ENCODE measurements at regions not wholly inside any gene's neighbourhood (a gene's known extent, or its start where the extent isn't known, plus 50 kb on each side); places are given as distances from the start of the nearest gene placed in this dataset.
"Not testable (repeated sequence)": the region's sequence is repeated elsewhere in the genome, so short reads cannot be mapped to it uniquely, and the experiment has no call there.

- Histone ChIP-seq H3K9me3 (ENCODE audit: control insufficient read depth in 2 of 3, low read length in 3 of 3) (no peaks in the 10 kb centered on the region), H3K27ac (ENCODE audit: low read depth, low read length) (no peak overlapping the region), H3K4me3 (ENCODE audit: low read length) (no peak overlapping the region), H3K4me1 (ENCODE audit: control insufficient read depth in 2 of 2, insufficient read depth in 2 of 2, low read length in 2 of 2) (no peaks in the 10 kb centered on the region), H3K36me3 (ENCODE audit: control insufficient read depth in 2 of 3, insufficient read depth in 3 of 3, low read length in 3 of 3) (no peaks in the 10 kb centered on the region), H3K27me3 (ENCODE audit: control insufficient read depth in 2 of 2, insufficient read depth in 2 of 2, low read length in 2 of 2) (no peaks in the 10 kb centered on the region)
- Mint-ChIP-seq H3K27me3 (peaks cover 0 to 14% (median 0%) of the 10 kb centered on the region in 5 donors), H3K9me3 (no peaks in the 10 kb centered on the region), H3K4me3 (no peak overlapping the region), H3K4me1 (peaks cover 0 to 16% (median 0%) of the 10 kb centered on the region in 7 donors), H3K27ac (no peak overlapping the region), H3K36me3 (no peaks in the 10 kb centered on the region)
- ChIA-PET POLR2A (no interaction called here), CTCF (interaction anchor here (0.5 to 1.2 kb wide), 2 partner anchors 82 to 364 kb away, joined by 3 to 4 read pairs; no protein-coding TSS in a partner anchor)
- DNase-seq (peak in 5 of 9 donors; percentile 16 to 40 (median 20)), ATAC-seq (no peak)
- intact Hi-C loops (cut with micrococcal nuclease): loop anchor here (1.0 to 5.0 kb wide), 5 partner anchors 166 to 678 kb away; no protein-coding TSS in a partner anchor
Observed at GRCh38 chr4:98828801-98829200, 100.1 kb downstream of the EIF4E start.

GRCh38 chr4:98827661-98828060 lies 101.3 kb downstream of the EIF4E start:
- ChIA-PET CTCF (interaction anchor here (1.0 kb wide), 1 partner anchor 360 kb away, joined by 7 read pairs; no protein-coding TSS in a partner anchor), POLR2A (no interaction called here)
- intact Hi-C loops (cut with micrococcal nuclease): loop anchor here (1.0 to 5.0 kb wide), 4 partner anchors 165 to 677 kb away; no protein-coding TSS in a partner anchor
- Mint-ChIP-seq H3K9me3 (no peaks in the 10 kb centered on the region), H3K27ac (peak overlapping the region in 1 of 9 donors; percentile 20), H3K4me1 (peaks cover 0 to 16% (median 0%) of the 10 kb centered on the region in 7 donors), H3K27me3 (peaks cover 0 to 14% (median 0%) of the 10 kb centered on the region in 5 donors), H3K4me3 (no peak overlapping the region), H3K36me3 (no peaks in the 10 kb centered on the region)
- Histone ChIP-seq H3K36me3 (ENCODE audit: control insufficient read depth in 2 of 3, insufficient read depth in 3 of 3, low read length in 3 of 3) (no peaks in the 10 kb centered on the region), H3K27ac (ENCODE audit: low read depth, low read length) (no peak overlapping the region), H3K27me3 (ENCODE audit: control insufficient read depth in 2 of 2, insufficient read depth in 2 of 2, low read length in 2 of 2) (no peaks in the 10 kb centered on the region), H3K4me3 (ENCODE audit: low read length) (no peak overlapping the region), H3K9me3 (ENCODE audit: control insufficient read depth in 2 of 3, low read length in 3 of 3) (no peaks in the 10 kb centered on the region), H3K4me1 (ENCODE audit: control insufficient read depth in 2 of 2, insufficient read depth in 2 of 2, low read length in 2 of 2) (no peaks in the 10 kb centered on the region)
- ATAC-seq (no peak), DNase-seq (no peak)

GRCh38 chr4:98822144-98822543 lies 106.8 kb downstream of the EIF4E start:
- Mint-ChIP-seq H3K27me3 (peaks cover 0 to 6% (median 0%) of the 10 kb centered on the region in 5 donors), H3K4me1 (no peaks in the 10 kb centered on the region), H3K36me3 (no peaks in the 10 kb centered on the region), H3K9me3 (peaks cover 0 to 6% (median 0%) of the 10 kb centered on the region in 11 donors), H3K27ac (no peak overlapping the region), H3K4me3 (no peak overlapping the region)
- no peaks in the 10 kb centered on the region for H3K4me1 ChIP-seq (ENCODE audit: control insufficient read depth in 2 of 2, insufficient read depth in 2 of 2, low read length in 2 of 2)
- ChIA-PET CTCF (no interaction called here), POLR2A (no interaction called here)
- intact Hi-C loops (cut with micrococcal nuclease): no loop called here
- H3K36me3 ChIP-seq (ENCODE audit: control insufficient read depth in 2 of 3, insufficient read depth in 3 of 3, low read length in 3 of 3): no peaks in the 10 kb centered on the region
- H3K27ac ChIP-seq (ENCODE audit: low read depth, low read length): no peak overlapping the region
- DNase-seq (no peak), ATAC-seq (no peak)
- H3K27me3 ChIP-seq (ENCODE audit: control insufficient read depth in 2 of 2, insufficient read depth in 2 of 2, low read length in 2 of 2): no peaks in the 10 kb centered on the region
- no peaks in the 10 kb centered on the region for H3K9me3 ChIP-seq (ENCODE audit: control insufficient read depth in 2 of 3, low read length in 3 of 3)
- H3K4me3 ChIP-seq (ENCODE audit: low read length): no peak overlapping the region

GRCh38 chr4:98818116-98818515 lies 110.8 kb downstream of the EIF4E start:
- H3K4me1 Mint-ChIP-seq; H3K36me3 ChIP-seq (ENCODE audit: control insufficient read depth in 2 of 3, insufficient read depth in 3 of 3, low read length in 3 of 3); H3K36me3 Mint-ChIP-seq; POLR2A ChIA-PET; H3K4me3 Mint-ChIP-seq; H3K27me3 Mint-ChIP-seq; H3K27me3 ChIP-seq (ENCODE audit: control insufficient read depth in 2 of 2, insufficient read depth in 2 of 2, low read length in 2 of 2); ATAC-seq; DNase-seq; H3K27ac Mint-ChIP-seq; H3K4me1 ChIP-seq (ENCODE audit: control insufficient read depth in 2 of 2, insufficient read depth in 2 of 2, low read length in 2 of 2); CTCF ChIA-PET; intact Hi-C loops (cut with micrococcal nuclease); H3K4me3 ChIP-seq (ENCODE audit: low read length); H3K27ac ChIP-seq (ENCODE audit: low read depth, low read length); H3K9me3 Mint-ChIP-seq; H3K9me3 ChIP-seq (ENCODE audit: control insufficient read depth in 2 of 3, low read length in 3 of 3): not testable (repeated sequence)

- no peaks in the 10 kb centered on the region for H3K36me3 ChIP-seq (ENCODE audit: control insufficient read depth in 2 of 3, insufficient read depth in 3 of 3, low read length in 3 of 3)
Observed at GRCh38 chr4:98816816-98817215, 112.1 kb downstream of the EIF4E start.

GRCh38 chr4:98816386-98816785 lies 112.5 kb downstream of the EIF4E start:
- Mint-ChIP-seq H3K36me3 (peaks cover 0 to 5% (median 0%) of the 10 kb centered on the region in 5 donors), H3K27ac (no peak overlapping the region), H3K27me3 (peaks cover 0 to 8% (median 0%) of the 10 kb centered on the region in 5 donors), H3K9me3 (peaks cover 0 to 6% (median 0%) of the 10 kb centered on the region in 11 donors), H3K4me1 (no peaks in the 10 kb centered on the region), H3K4me3 (no peak overlapping the region)
- Histone ChIP-seq H3K4me1 (ENCODE audit: control insufficient read depth in 2 of 2, insufficient read depth in 2 of 2, low read length in 2 of 2) (no peaks in the 10 kb centered on the region), H3K36me3 (ENCODE audit: control insufficient read depth in 2 of 3, insufficient read depth in 3 of 3, low read length in 3 of 3) (no peaks in the 10 kb centered on the region), H3K27me3 (ENCODE audit: control insufficient read depth in 2 of 2, insufficient read depth in 2 of 2, low read length in 2 of 2) (no peaks in the 10 kb centered on the region), H3K4me3 (ENCODE audit: low read length) (no peak overlapping the region), H3K9me3 (ENCODE audit: control insufficient read depth in 2 of 3, low read length in 3 of 3) (no peaks in the 10 kb centered on the region), H3K27ac (ENCODE audit: low read depth, low read length) (no peak overlapping the region)
- DNase-seq (no peak), ATAC-seq (no peak)
- ChIA-PET POLR2A (no interaction called here), CTCF (no interaction called here)
- intact Hi-C loops (cut with micrococcal nuclease): no loop called here

More at GRCh38 chr4:98816816-98817215, 112.1 kb downstream of the EIF4E start:
- ATAC-seq (no peak), DNase-seq (no peak)
- H3K36me3 Mint-ChIP-seq: peaks cover 0 to 5% (median 0%) of the 10 kb centered on the region in 5 donors
- no peak overlapping the region for H3K27ac Mint-ChIP-seq
- no peaks in the 10 kb centered on the region for H3K4me1 Mint-ChIP-seq
- ChIA-PET POLR2A (no interaction called here), CTCF (no interaction called here)
- Histone ChIP-seq H3K27ac (ENCODE audit: low read depth, low read length) (no peak overlapping the region), H3K4me3 (ENCODE audit: low read length) (no peak overlapping the region), H3K4me1 (ENCODE audit: control insufficient read depth in 2 of 2, insufficient read depth in 2 of 2, low read length in 2 of 2) (no peaks in the 10 kb centered on the region), H3K27me3 (ENCODE audit: control insufficient read depth in 2 of 2, insufficient read depth in 2 of 2, low read length in 2 of 2) (no peaks in the 10 kb centered on the region), H3K9me3 (ENCODE audit: control insufficient read depth in 2 of 3, low read length in 3 of 3) (no peaks in the 10 kb centered on the region)
- H3K9me3 Mint-ChIP-seq: peaks cover 0 to 6% (median 0%) of the 10 kb centered on the region in 11 donors
- no peak overlapping the region for H3K4me3 Mint-ChIP-seq
- H3K27me3 Mint-ChIP-seq: peaks cover 0 to 6% (median 0%) of the 10 kb centered on the region in 5 donors
- intact Hi-C loops (cut with micrococcal nuclease): no loop called here

- CTCF ChIA-PET: no interaction called here
Observed at GRCh38 chr4:98804403-98804802, 124.5 kb downstream of the EIF4E start.

More at GRCh38 chr4:98804403-98804802, 124.5 kb downstream of the EIF4E start:
- H3K4me3 ChIP-seq (ENCODE audit: low read length): no peak overlapping the region
- Mint-ChIP-seq H3K27ac (no peak overlapping the region), H3K4me1 (peaks cover 0 to 2% (median 0%) of the 10 kb centered on the region in 7 donors), H3K36me3 (peaks cover 0 to 2% (median 0%) of the 10 kb centered on the region in 5 donors), H3K4me3 (no peak overlapping the region), H3K9me3 (peaks cover 0 to 7% (median 0%) of the 10 kb centered on the region in 11 donors), H3K27me3 (no peaks in the 10 kb centered on the region)
- DNase-seq (no peak), ATAC-seq (no peak)
- H3K27ac ChIP-seq (ENCODE audit: low read depth, low read length): no peak overlapping the region
- H3K9me3 ChIP-seq (ENCODE audit: control insufficient read depth in 2 of 3, low read length in 3 of 3): no peaks in the 10 kb centered on the region
- intact Hi-C loops (cut with micrococcal nuclease): no loop called here
- POLR2A ChIA-PET: no interaction called here
- H3K27me3 ChIP-seq (ENCODE audit: control insufficient read depth in 2 of 2, insufficient read depth in 2 of 2, low read length in 2 of 2): no peaks in the 10 kb centered on the region
- no peaks in the 10 kb centered on the region for H3K4me1 ChIP-seq (ENCODE audit: control insufficient read depth in 2 of 2, insufficient read depth in 2 of 2, low read length in 2 of 2)
- no peaks in the 10 kb centered on the region for H3K36me3 ChIP-seq (ENCODE audit: control insufficient read depth in 2 of 3, insufficient read depth in 3 of 3, low read length in 3 of 3)

Measured in naive thymus-derived CD4-positive, alpha-beta T cell (primary cell).